ENCODE measurements at regions not wholly inside any gene's neighbourhood (a gene's known extent, or its start where the extent isn't known, plus 50 kb on each side); places are given as distances from the start of the nearest gene placed in this dataset.
"Not testable (repeated sequence)": the region's sequence is repeated elsewhere in the genome, so short reads cannot be mapped to it uniquely, and the experiment has no call there.

- H3K9me3 Mint-ChIP-seq (ENCODE audit: low read depth): peaks cover 17% of the 10 kb centered on the region
- H3K36me3 Mint-ChIP-seq (ENCODE audit: low read depth); H3K27ac Mint-ChIP-seq (ENCODE audit: unreplicated experiment); H3K4me3 Mint-ChIP-seq (ENCODE audit: unreplicated experiment); DNase-seq (ENCODE audit: low spot score); H3K4me1 Mint-ChIP-seq (ENCODE audit: low read depth); H3K27me3 Mint-ChIP-seq (ENCODE audit: low read depth): not testable (repeated sequence)
These were observed 986.8 kb downstream of the TUBA3C start for GRCh38 chr13:18194631-18195364.

- H3K27ac Mint-ChIP-seq (ENCODE audit: unreplicated experiment); H3K4me3 Mint-ChIP-seq (ENCODE audit: unreplicated experiment); DNase-seq (ENCODE audit: low spot score); H3K36me3 Mint-ChIP-seq (ENCODE audit: low read depth); H3K4me1 Mint-ChIP-seq (ENCODE audit: low read depth); H3K27me3 Mint-ChIP-seq (ENCODE audit: low read depth): not testable (repeated sequence)
- H3K9me3 Mint-ChIP-seq (ENCODE audit: low read depth): peaks cover 17% of the 10 kb centered on the region
These were observed 987.5 kb downstream of the TUBA3C start for GRCh38 chr13:18194104-18194503.

Measured in chondrocyte (in vitro differentiated cells).